ENCODE measurements at regions not wholly inside any gene's neighbourhood (a gene's known extent, or its start where the extent isn't known, plus 50 kb on each side); places are given as distances from the start of the nearest gene placed in this dataset.

DNA sequence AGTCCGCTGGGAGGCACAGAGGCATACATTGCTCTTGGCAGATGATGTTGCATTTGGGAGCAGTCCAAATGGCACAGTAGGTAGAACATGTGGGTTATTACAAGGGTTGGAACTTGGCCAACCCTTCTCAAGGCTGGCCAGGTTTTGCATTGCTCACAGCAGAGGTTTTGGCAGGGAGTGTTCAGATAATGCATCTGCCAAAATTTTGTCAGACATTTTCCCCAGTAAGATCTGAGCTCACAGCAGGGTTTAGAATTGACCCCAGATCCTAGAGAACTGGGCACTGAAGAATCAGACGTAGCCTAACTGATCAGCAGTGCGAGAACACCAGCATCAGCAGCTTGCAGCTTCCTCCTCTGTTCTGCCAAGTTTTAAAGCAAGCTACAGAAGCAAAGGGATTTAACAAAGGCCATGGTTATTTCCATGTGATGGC is 468.8 kb upstream of the KIF2B start:
- TF ChIP-seq CTCF (conservative IDR thresholded peaks at IDR 0.05): no peak
- H3K27ac ChIP-seq: no peak overlapping the region

DNA sequence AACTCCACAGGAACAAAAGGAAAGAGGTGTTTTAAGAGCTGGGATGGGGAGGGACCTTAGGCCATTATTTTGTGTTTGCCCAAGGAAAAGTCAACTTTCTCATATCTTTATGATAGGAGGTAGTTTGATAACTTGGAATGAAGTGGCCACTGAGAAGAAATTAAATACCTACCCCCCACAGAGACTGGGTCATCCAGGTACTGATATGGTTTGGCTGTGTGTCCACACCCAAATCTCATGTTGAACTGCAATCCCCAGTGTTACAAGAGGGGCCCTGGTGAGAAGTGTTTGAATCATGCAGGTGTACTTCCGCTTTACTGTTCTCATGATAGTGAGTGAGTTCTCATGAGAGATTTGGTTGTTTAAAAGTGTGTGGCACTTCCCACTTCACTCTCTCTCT is 477.9 kb upstream of the KIF2B start:
- H3K27ac ChIP-seq: no peak overlapping the region
- TF ChIP-seq CTCF (conservative IDR thresholded peaks at IDR 0.05): no peak

DNA sequence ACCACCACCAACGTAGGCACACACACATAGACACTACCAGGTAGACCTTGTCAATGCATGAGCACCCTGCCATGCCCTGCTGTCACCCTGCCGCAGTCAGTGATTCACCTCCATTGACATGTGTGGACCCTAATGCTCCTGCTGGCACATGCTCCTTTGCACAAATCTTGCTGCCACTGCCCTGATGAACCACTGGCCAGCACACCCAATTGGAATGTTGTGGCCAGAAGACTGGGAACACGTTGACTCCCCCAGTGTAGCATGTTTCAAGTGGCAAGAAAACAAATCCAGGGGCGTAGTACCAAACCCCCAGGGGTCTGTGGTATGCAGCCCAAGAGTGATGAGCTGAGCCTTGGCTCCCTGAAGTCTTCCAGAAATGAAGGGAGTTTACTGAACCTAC is 486.4 kb upstream of the KIF2B start:
- no peak overlapping the region for H3K27ac ChIP-seq
- TF ChIP-seq CTCF (conservative IDR thresholded peaks at IDR 0.05): no peak

GRCh38 chr17:53335443-53335842 is 487.3 kb upstream of the KIF2B start:
- TF ChIP-seq CTCF (conservative IDR thresholded peaks at IDR 0.05): no peak

DNA sequence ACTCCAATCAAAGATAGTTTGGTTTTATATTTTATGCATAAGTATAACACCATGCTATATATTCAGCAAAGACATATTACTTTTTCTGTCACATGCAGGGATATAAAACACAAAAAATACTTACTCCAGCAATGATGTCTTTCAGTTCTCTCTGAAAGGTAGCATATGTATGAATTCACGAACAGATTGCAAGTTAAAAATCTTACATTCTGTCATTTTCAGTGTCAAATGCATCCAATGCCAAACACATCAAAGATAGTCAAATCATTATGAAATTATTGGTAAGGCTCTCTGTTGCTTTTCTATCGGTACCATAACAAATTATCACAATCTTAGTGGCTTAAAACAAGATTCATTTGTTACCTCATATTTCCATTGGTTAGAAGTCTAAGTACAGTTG is 492.0 kb upstream of the KIF2B start:
- no peak for TF ChIP-seq CTCF (conservative IDR thresholded peaks at IDR 0.05)
- no peak overlapping the region for H3K27ac ChIP-seq

More at GRCh38 chr17:53335443-53335842, 487.3 kb upstream of the KIF2B start:
- no peak overlapping the region for H3K27ac ChIP-seq

DNA sequence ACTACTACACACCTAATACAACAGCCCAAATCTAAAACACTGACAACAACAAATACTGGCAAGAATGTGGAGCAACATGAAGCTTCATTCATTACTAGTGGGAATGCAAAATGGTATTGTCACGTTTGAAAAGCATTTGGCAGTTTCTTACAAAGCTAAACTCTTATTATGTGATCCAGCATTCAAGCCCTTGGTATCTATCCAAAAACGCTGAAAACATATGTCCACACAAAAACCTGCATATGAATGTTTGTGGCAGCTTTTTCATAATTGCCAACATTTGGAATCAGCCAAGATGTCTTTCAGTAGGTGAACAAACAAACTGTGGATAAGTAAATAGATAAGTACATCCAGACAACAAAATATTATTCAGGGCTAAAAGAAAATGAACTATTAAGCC is 501.1 kb upstream of the KIF2B start:
- no peak overlapping the region for H3K27ac ChIP-seq
- TF ChIP-seq CTCF (conservative IDR thresholded peaks at IDR 0.05): no peak

DNA sequence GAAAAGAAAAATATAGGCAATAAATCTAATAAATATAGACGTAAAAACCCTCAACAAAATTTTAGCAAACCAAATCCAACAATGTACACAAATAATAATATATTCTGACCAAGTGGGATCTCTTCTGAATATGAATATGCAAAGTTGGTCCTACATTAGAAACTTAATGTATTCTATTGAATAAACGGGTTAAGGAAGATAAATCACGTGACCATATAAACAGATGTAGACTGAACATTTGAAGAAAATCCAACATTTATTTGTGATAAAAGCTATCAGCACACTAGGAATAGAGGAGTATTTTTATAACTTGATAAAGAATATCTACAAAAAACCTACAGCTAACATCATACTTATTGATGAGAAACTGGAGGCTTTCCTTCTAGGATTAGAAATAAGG is 502.8 kb upstream of the KIF2B start:
- H3K27ac ChIP-seq: no peak overlapping the region
- TF ChIP-seq CTCF (conservative IDR thresholded peaks at IDR 0.05): no peak

DNA sequence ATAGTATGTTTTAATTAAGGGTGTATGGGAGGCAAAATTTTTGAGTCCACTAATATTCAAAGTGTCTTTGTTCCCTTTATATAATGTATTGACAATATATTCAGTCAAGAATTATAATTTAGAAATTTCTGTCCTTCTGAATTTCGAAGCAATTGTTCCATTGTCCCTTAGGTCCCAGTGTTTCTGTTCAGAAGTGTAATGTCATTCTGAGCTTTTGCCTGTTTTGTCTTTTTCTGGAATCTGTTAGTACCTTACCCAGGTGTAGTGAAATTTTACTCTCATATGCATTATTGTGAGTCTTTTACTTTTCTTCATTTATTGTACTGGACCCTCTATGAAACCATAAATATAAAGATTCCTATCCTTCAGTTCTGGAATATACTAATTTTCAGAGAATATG is 505.7 kb upstream of the KIF2B start:
- H3K27ac ChIP-seq: no peak overlapping the region
- no peak for TF ChIP-seq CTCF (conservative IDR thresholded peaks at IDR 0.05)
